Muscle of arm (tissue), 1 donor: ENCODE measurements at regions not wholly inside any gene's neighbourhood (a gene's known extent, or its start where the extent isn't known, plus 50 kb on each side); places are given as distances from the start of the nearest gene placed in this dataset.

Source experiments
- DNase-seq: peaks from one replicate; pipeline ENCODE4 v3.0.0-alpha.2; 2013

DNA sequence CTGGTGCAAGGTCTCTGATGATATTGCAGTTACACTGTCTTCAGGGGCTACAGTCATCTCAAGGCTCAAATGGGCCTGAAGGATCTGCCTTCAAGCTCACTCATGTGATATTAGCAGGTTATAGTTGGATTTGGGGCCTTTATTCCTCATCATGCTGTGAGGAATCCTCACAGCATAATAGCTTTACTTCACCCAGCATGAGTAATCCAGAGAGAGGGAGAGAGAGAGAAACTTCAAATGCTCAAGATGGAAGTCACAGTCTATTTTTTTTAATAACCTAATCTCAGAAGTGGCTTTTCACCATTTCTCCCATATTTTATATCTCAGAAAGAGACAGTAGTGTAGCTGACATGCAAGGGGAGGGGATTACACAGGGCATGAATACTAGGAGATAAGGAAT, 658.7 kb downstream of the EPHA4 start:
- DNase-seq = no peak

DNA sequence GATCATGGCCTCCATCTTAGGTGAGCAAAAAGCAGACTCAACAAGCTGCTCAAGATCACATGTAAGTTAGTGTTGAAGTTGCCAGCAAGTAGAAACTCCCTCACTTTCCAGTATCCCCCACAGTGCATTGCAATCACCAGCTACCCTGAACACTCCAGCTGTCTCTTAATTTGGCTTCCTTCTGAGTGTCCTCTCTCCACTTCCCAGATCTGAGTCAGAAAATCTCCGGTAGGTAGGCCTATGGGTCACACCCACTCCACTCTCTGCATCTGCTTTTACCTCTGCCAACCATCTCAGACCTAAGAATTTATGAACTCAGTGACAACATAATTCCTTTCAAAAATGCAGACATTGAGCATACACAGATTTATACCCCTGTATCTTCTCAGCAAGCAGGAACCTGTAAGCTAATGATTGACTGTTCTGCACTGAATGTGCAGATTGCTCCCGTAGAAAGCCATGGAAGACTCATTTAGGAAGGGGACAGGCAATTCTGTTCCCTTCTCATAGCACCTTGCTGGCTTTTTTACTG, 656.9 kb downstream of the EPHA4 start:
- DNase-seq = no peak

DNA sequence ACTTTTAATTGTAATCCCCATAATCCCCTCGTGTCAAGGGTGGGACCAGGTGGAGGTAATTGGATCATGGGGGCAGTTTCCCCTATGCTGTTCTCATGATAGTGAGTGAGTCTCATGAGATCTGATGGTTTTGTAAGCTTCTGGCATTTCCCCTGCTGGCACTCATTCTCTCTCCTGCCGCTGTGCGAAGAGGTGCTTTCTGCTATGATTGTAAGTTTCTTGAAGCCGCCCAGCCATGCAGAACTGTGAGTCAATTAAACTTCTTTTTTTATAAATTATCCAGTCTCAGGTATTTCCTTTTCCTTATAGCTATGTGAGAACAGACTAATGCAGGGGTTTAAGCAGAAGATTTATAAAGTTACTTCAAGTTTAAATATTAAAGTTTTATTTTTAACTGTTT, 655.2 kb downstream of the EPHA4 start:
- DNase-seq = no peak

DNA sequence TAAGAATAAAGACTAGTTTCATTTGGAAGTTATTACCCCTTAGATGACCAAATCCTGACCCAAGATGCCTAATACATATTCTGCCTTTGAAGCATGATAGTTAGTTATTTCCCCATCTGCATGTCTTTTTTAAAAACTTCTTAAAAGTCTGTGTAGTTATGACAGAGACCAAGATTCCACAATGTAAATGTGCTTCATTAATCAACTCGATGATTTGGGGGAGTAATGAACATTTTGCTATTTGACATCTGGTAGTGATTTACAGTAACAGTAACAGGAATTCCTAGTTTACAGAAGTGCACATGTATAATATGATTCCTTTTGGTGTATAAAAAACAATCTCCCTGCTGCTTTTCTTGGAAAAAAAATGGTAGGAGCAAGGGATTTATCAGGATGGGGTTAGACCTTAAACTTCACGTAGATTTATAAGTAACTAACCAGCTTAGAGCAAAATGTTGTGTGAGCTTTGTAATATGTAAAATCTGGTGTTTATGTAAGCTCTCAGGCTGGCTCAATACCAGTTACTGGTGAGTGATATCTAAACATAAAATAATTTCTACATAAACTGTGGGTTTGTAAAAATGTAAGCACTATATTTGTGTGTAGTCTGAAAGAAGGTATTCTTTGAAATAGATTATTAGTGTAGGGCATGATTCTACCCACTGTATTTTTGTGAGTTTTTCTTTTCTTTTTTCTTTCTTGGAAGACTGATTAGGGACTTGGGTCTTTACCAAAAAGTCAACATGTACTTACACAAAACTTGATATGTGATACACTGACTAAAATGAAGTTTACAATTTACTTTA, 641.6 kb downstream of the EPHA4 start:
- DNase-seq = no peak

DNA sequence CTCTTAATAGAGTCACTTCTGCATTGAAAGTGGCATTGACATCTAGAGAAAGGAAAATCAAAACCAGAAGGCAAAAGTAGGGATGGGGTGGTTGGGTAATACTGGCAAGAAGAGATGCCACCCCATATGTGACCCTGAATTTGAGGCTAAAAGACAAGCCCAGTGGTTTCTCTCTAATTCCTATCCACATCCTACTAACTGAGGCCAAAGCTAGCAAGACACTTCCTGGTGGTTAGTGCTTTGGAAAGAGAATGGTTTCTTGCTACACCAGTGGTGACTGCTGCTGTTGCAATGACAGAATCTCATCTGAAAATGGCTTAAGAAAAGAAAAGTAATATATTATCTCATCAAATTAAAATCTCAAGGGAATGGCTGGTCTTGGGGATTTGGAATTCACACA, 640.6 kb downstream of the EPHA4 start:
- DNase-seq = no peak

DNA sequence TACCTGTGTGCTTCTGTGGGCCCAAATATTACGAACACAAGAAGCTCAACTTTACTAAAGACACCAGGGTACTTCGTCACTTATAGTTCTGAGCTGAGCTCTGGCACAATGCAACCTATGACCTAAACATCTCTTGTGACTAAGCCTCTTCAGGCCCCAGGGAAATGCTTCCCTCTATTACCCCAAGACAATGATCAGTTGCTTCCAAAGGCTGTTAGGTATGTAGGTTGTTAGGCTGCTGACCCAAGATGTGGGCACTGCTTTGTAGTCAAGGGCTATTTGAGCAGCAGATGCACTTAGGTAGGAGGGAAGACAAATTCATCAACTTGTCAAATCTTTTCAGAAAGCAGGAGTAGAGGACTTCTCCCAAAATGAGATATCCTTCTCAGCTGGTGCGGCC, 640.1 kb downstream of the EPHA4 start:
- no peak for DNase-seq

DNA sequence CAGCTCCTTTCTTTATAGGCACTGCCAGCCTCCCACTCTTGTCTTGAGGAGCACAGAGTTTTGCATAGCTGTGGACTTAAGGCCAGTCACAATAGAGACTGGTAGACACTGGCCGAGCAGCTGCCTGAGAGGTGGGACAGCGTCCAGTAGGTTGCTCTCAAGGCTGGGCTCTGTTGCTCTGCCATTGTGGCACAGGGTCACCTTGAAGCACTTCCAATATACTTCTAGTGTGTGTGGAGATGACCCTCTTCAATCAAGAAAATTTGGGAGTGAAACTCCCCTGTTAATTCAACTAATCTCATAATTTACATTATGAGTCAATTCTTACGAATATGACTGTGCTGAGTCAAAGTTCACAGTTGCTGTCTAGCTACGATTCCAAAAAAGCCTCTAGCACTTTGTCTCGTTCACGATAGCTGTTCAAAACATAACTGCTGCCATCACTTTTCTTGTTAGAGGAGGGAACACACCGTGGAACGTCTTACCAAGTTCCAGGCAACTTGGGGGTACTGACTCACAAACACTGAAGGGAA, 636.2 kb downstream of the EPHA4 start:
- no peak for DNase-seq

DNA sequence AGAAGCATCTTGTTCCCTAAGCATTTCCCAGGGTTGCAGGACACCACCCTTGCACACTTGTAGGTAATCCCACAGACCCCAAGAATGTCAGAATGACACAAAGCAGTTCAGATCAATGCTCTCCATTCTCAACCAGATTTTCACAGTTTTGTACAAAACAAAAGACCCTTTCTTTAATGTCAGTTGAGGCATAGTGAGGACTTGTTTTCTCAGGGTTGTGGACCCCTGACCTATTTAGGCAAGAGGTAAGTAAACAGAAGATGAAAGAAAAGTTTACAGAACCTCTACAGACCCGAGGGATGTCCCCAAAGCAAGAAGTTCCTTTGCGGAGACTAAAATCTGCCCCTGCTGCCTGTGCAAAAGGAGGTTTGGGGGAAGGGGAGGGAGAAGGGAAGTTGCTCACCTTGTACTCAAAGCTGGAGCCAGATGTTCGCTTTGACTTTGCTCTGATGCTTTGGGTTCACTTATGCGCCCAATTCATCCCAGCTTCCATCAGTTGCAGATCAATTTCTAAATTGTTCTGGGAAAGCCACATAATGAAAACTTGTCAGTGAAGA, 635.4 kb downstream of the EPHA4 start:
- DNase-seq = no peak

DNA sequence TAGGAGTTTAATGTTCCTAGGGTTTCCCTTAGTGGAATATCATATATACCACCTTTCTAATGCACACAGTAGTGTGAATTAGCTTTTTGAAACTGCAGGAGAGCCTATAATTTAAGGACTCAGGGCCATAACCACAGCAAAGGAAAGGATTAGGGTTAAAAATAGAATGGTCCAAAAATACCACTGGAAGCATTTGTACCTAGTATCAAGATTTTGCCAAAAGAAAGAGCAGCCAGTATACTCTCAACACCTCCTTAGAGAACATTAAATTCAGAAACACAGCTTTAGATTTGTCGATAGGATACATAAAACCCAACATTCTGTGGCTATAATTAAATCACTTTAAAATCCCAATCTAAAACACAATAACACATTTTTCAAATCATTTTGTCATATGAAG, 634.9 kb downstream of the EPHA4 start:
- DNase-seq = no peak

DNA sequence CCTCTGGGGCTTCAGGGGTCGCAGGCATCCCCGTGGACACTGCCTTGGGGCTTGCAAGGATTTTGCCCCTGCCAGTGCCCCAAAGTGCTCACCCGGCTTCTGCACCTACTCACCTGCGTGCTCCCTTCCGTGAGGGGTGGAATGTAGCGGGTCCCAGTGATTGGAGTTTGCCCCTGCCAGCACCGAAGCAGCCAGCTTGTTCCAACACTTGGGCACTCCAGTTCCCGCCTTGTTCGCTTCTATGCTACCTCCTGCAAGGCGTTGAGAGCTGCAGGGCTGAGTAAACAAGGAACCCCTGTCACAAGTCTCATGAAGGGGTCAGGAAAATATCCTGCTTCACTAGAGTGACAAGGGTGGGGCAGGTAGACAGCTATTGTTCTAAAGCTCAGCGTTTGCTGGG, 631.5 kb downstream of the EPHA4 start:
- no peak for DNase-seq

DNA sequence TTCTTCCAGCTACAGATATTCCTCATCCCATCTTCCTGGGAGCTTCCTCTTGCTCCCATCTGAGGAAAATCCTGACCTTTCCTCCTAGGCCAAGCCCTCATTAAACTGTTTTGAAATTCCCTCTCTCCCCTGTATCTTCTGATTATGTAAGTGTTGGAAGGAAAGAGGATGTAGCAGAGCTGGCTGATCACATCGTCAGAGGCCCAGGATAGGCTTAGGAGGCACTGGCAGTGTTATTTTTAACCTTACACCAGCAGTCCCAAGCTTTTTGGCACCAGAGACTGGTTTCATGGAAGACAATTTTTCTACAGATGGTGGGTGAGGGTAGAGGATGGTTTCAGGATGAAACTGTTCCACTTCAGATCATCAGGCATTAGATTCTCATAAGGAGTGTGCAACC, 630.4 kb downstream of the EPHA4 start:
- no peak for DNase-seq

DNA sequence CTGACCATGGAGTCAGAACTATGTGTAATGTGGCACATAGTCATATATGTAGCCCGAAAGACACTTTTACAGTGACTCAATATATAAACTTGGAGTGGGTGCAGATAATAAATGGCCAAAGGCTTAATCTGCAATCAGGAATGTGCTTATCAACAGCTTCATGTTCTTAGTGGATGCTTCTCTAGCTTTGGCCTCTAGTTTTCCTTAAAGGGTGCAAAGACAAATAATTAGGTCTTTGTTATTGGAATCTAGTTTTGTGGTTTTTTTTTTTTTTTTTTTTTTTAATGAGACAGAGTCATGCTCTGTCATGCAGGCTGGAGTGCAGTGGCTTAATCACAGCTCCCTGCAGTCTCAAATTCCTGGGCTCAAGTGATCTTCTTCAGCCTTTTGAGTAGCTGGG, 625.6 kb downstream of the EPHA4 start:
- DNase-seq = no peak

DNA sequence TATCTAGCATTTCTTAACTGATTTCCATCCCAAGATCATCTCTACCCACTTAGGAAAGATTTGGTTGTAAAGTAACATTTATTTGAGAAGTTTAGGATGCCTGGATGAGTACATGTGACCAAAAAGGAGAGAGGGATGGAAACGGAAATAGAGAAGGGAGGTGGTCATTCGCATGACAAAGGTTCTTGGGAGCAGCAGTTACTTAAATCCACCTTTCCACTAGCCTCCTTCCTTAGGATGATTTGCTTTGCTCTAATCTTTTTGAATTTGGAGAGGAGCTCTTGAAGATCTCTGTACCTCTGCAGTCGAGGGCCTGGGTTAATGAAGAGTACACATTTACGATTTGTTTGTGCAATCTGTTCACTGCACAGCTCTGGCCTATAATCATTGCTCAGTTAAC, 623.5 kb downstream of the EPHA4 start:
- DNase-seq = no peak

DNA sequence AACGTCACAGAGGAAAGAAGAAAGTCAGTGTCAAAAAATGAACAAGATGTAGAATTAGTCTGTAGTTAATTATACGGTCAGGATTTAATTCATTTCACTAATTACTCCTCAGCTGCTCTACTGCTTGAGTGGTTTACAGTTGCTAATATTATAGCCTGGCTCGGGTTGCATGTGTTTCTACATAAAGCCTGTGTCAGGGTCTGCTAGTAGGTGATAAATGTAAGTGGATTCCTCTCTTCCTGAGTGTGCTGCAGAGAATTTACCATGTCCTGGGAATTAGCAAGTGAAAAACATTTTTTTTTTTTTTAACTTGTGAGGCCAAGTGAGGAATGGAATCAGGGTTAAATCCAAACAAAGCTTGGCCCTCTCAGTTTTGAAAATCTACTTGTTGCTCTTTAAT, 622.6 kb downstream of the EPHA4 start:
- no peak for DNase-seq

DNA sequence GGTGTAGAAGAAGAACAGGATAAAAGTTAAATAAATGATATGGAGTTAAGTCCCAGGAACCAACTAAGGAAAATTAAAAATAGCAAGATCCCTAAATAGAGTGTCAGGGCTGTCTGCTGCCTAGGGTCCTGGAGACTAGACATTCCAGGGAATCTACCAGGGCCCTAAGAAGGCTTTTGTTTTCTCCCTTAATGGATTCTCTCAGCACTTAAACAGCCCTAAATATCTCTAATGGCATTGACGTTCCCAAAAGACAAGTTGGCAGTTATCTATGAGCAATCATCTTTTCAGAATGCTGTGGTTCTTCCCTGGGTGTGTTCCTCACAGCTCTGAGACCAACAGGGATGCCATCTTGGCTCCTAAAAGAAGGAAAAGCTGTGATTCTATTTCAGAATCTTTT, 616.3 kb downstream of the EPHA4 start:
- no peak for DNase-seq

DNA sequence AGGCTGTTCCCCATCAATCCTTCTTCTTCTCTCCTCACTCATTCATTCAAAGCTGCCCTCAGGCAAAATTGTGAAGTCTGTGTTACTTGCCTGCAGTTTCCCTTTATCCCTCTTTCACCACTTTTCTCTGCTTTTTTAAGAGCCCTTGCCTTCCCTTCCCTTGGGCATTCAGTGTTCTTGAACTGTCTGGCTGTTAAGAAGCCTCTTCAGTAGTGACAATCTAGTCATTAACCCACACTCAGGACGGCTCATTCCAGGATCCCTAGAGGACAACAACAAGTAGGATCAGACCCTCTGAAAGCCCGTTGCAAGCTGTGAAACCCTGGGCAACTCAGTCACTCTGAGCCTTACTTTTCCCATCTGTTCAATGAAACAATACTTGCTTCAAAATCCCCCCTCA, 615.7 kb downstream of the EPHA4 start:
- no peak for DNase-seq

DNA sequence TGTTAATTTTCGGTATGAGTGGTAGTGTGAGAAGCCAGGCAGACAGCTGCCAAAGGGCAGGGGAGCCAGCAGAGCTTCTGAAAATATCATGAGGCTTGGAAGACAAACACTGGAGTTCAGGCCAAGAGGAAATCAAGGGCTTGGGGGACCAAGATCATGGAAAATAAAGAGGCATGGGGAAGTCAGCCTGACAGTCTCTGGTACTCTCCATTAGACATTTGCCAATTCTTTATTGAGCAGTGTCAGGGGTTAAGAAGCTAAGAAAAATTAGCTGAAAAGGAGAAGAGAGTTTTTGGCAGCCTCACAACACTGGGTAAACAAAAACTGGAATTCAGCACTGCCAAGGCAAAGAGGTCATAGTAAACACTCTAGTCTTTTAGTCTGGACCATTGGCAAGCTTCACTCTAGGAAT, 612.7 kb downstream of the EPHA4 start:
- DNase-seq = peak; percentile 60

DNA sequence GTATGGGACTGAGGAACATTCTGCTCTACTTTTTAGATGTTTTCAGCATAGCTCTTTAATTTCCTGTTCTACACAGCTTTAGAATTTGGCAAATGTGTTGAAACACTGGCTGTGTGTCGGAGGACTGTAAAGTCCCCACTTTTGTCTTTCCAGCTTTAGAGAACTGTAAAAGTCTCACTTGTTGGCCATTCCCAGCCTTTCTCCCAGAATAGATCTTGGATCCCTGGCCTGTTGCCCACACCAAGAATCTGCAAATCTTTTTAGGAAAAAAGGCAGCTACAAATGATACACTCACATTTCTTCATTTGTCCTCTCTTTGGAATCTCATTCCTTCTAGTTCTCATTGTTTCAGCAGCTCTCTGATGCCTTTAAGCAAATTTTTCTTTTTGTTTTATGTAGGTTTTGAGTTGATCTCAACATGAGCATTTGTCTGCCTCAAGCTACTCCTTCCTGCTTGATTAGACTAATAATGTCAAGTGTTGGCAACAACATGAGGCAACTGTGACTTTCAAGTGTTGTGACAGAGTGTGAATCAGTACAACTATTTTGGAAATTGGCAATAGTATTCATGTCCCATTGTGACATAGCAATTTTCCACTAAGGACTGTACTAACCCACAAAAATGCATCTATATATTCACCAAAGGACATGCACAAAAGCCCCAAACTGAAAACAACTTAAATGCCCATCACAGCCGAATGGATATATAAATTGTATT, 610.8 kb downstream of the EPHA4 start:
- DNase-seq = peak; percentile 5

DNA sequence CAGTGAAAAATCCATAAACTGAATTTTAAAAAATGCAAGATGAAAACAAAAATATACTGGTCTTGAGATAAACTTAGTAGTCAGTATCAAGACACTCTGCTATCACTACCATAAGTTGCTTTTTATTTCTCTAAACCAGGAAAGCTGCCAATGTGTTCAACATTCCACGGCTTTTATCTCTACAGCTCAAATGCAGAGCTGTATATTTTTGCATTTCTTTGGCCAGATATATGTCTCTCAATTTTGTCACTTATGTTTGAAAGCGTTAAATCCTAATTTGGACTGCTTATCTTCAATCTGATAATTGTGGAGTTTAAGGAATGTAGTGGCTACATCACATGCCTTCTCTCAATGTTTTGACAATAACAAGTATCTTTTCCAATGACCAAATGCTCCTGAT, 609.5 kb downstream of the EPHA4 start:
- DNase-seq = peak; percentile 9

DNA sequence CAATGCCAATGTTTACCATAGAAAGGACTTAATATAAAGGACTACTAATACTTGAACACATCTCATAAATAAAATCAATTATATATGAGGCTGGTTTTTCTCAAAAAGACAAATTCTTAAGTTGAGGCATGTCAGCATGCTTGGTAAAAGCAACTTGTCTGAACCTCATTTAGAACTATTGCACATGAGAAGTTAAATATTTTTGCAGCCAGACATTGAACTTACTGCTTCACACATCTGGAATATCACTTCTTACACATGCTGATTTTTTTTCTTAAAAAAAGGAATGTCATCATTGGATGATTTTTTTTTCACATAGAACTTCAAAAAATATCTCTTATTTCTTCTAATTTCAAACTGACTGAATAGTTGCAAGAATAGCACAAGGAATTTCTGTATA, 609.0 kb downstream of the EPHA4 start:
- no peak for DNase-seq

DNA sequence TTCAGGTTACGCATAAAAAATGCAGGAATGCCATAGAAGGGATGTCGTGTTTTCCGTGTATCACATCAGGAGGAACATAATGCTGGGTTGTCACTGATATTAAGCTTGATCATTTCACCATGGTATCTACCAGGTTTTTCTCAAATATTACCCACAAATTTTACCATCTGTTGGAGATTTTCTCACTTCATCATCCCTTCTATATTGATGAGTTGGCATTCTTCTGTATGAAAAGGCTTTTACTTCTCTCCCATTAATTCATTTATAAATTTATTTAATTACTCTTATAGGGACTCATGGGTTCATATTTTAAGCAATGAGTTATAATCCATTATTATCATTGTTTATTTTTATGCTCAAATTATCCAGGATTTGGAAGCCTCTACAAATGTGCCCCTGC, 608.2 kb downstream of the EPHA4 start:
- DNase-seq = no peak

DNA sequence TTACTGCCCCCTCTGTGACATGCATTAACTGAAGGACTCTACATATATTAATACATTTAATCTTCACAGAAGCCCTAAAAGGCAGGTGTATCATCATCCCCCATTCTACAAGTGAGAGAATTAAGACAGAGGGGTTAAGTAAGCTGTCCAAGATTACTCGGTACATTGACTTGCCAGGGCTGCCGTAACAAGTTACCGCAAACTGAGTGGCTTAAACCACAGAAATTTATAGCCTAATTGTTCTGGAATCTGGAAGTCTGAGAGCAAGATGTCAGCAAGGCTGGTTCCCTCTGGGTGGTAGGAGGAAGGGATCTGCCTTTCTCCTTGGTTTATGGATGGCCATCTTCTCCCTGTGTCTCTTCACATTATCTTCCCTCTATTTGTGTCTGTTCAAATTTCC, 605.5 kb downstream of the EPHA4 start:
- no peak for DNase-seq

DNA sequence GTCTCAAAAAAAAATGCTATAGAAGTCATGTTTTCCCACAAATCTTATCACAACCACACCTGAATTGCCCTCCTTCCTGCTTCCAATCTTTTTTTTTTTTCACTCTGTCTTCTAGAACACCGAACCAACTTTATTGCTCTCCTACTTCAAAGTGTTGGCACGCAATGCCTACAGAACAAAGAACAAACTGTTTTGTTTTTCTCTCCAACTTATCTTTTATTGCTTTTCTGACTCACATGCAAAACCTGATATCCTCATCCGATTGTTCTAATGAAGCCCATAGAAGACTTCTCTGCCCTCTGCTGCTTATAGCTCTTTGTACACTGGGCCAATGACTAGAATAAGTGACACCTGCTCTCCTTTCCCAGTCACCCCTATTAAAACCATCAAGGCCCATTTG, 602.8 kb downstream of the EPHA4 start:
- DNase-seq = no peak
